A673 (cell line): ENCODE measurements at regions not wholly inside any gene's neighbourhood (a gene's known extent, or its start where the extent isn't known, plus 50 kb on each side); places are given as distances from the start of the nearest gene placed in this dataset.

Experiments used
- BruUV-seq: library from RNA; stranded (reverse); fragments of 400-500 nt; replicated peaks from 2 replicates; lab custom pipeline; 2021; lab: Mats Ljungman, UMichigan
- CTCF ChIA-PET: fragments of 300-600 bp; sonication (Branson Sonifier 250); formaldehyde crosslinking; loops from one replicate; lab custom pipeline; 2022; ENCODE audit warnings: antibody characterized with exemption; lab: Charles Lee
- POLR2A ChIA-PET: fragments of 300-600 bp; sonication (Branson Sonifier 250); formaldehyde crosslinking; loops from one replicate; lab custom pipeline; 2022; ENCODE audit warnings: antibody characterized with exemption; ENCODE audit not compliant: low non-redundant PET; lab: Charles Lee
- DNase-seq: peaks from one replicate; pipeline ENCODE4 v3.0.0-alpha.2; 2015; ENCODE audit warnings: low spot score
- H3K27ac ChIP-seq: fragments of 200-600 bp; sonication (generic); 2 replicates; pipeline ENCODE4 v1.5.1; 2016; ENCODE audit warnings: mixed run types, low read depth, mild to moderate bottlenecking, mixed read lengths, antibody characterized with exemption, low read length; ENCODE audit not compliant: poor library complexity, severe bottlenecking
- H3K27me3 ChIP-seq: fragments of 200-600 bp; sonication (generic); replicated peaks from 2 replicates; pipeline ENCODE4 v1.6.1; 2017; ENCODE audit warnings: mixed run types, low read depth, mild to moderate bottlenecking, mixed read lengths, antibody characterized with exemption, low read length; ENCODE audit not compliant: insufficient read depth, poor library complexity
- H3K36me3 ChIP-seq: fragments of 200-600 bp; sonication (generic); 2 replicates; pipeline ENCODE4 v1.6.1; 2016; ENCODE audit warnings: mixed run types, mild to moderate bottlenecking, mixed read lengths, antibody characterized with exemption, low read length; ENCODE audit not compliant: insufficient read depth, poor library complexity, severe bottlenecking
- H3K4me1 ChIP-seq: fragments of 200-600 bp; sonication (generic); 2 replicates; pipeline ENCODE4 v1.6.1; 2017; ENCODE audit warnings: mixed run types, mild to moderate bottlenecking, mixed read lengths, antibody characterized with exemption, low read length; ENCODE audit not compliant: insufficient read depth, poor library complexity, severe bottlenecking
- H3K4me3 ChIP-seq: fragments of 200-600 bp; sonication (generic); 2 replicates; pipeline ENCODE4 v1.5.1; 2016; ENCODE audit warnings: low read depth, mixed run types, mild to moderate bottlenecking, mixed read lengths, low read length; ENCODE audit not compliant: poor library complexity, severe bottlenecking
- H3K9me3 ChIP-seq: fragments of 200-600 bp; sonication (generic); 2 replicates; pipeline ENCODE4 v1.6.1; 2016; ENCODE audit warnings: mixed run types, low read depth, mild to moderate bottlenecking, mixed read lengths, antibody characterized with exemption, low read length; ENCODE audit not compliant: poor library complexity, severe bottlenecking
- EZH2 ChIP-seq: fragments of 200-600 bp; sonication (generic); IDR thresholded peaks from 2 replicates; pipeline ENCODE4 v1.6.1; 2017; ENCODE audit warnings: borderline replicate concordance, low read depth, mild to moderate bottlenecking, mixed read lengths, antibody characterized with exemption, low read length; ENCODE audit not compliant: poor library complexity, severe bottlenecking
- intact Hi-C: fragments of 100-400 bp; cut with micrococcal nuclease; formaldehyde crosslinking; loops from one replicate; pipeline ENCODE4 v1.10.0; 2022; ENCODE audit not compliant: unreplicated experiment
- TF ChIP-seq, protein P1 (sequence below): fragments of 300-800, 200-600 bp; sonication (generic); conservative IDR thresholded peaks from 2 replicates; pipeline ENCODE4 v1.5.1; 2017; ENCODE audit warnings: low read depth, mild to moderate bottlenecking, antibody characterized with exemption, low read length, moderate library complexity, mixed read lengths

DNA sequence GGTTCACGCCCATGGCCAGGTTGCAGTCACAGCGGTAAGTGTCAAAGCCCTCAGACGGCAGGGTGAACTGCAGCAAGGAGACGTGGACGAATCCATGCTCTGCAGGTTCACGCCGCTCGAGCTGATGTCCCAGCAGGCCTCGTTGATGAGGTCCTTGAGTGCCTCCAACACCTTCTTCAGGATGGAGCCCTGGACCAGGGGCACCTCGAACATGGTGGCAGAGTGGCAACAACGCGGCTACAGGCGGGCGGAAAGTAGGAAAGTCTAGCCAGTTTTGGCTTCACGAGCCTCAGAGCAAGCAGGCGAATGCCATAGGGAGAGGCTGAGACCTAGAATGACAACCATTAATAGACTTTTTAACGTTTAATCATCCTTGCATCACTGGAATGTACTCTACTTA is 485.9 kb downstream of the ZNF674 start:
- Histone ChIP-seq H3K4me3 (no peak overlapping the region), H3K27me3 (no peaks in the 10 kb centered on the region), H3K27ac (no peak overlapping the region), H3K36me3 (no peaks in the 10 kb centered on the region), H3K9me3 (no peaks in the 10 kb centered on the region), H3K4me1 (no peaks in the 10 kb centered on the region)
- POLR2A ChIA-PET = no interaction called here
- intact Hi-C loops = no loop called here
- DNase-seq = no peak
- no TSS peak for BruUV-seq
- TF ChIP-seq EZH2 = no peak
- TF ChIP-seq, protein P1, sequence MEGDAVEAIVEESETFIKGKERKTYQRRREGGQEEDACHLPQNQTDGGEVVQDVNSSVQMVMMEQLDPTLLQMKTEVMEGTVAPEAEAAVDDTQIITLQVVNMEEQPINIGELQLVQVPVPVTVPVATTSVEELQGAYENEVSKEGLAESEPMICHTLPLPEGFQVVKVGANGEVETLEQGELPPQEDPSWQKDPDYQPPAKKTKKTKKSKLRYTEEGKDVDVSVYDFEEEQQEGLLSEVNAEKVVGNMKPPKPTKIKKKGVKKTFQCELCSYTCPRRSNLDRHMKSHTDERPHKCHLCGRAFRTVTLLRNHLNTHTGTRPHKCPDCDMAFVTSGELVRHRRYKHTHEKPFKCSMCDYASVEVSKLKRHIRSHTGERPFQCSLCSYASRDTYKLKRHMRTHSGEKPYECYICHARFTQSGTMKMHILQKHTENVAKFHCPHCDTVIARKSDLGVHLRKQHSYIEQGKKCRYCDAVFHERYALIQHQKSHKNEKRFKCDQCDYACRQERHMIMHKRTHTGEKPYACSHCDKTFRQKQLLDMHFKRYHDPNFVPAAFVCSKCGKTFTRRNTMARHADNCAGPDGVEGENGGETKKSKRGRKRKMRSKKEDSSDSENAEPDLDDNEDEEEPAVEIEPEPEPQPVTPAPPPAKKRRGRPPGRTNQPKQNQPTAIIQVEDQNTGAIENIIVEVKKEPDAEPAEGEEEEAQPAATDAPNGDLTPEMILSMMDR = no peak
- CTCF ChIA-PET = no interaction called here

DNA sequence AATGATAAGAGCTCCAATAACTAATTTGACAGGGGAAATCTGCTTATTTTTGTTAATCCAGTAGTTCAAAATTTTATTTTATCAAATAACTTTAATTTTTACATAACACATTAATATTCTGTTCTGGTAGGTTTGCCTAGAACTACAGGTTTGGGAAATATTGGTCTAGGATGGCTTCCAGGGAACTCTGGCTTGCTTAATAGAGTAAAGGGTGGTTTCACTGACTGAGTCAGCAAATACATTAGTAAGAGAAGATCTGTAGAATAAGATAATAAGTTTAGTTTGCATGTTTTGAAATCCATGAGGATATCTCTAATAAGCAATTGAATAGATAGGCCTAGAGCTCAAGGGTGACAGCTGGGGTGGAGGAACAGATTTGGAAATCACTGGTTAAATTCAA is 500.7 kb downstream of the ZNF674 start:
- H3K4me1 ChIP-seq = no peaks in the 10 kb centered on the region
- H3K9me3 ChIP-seq = peaks cover 9% of the 10 kb centered on the region
- no peak overlapping the region for H3K4me3 ChIP-seq
- BruUV-seq = no TSS peak
- no peak for DNase-seq
- H3K27me3 ChIP-seq = no peaks in the 10 kb centered on the region
- no peak for TF ChIP-seq EZH2
- TF ChIP-seq, protein P1 = no peak
- ChIA-PET POLR2A (no interaction called here), CTCF (no interaction called here)
- intact Hi-C loops = no loop called here
- H3K27ac ChIP-seq = no peak overlapping the region
- H3K36me3 ChIP-seq = no peaks in the 10 kb centered on the region

GRCh38 chrX:46040001-46040400 is 505.2 kb downstream of the ZNF674 start:
- no peak for DNase-seq
- BruUV-seq = no TSS peak
- intact Hi-C loops = no loop called here
- ChIA-PET POLR2A (no interaction called here), CTCF (no interaction called here)
- no peaks in the 10 kb centered on the region for H3K27me3 ChIP-seq
- no peaks in the 10 kb centered on the region for H3K4me1 ChIP-seq
- no peak overlapping the region for H3K4me3 ChIP-seq
- TF ChIP-seq, protein P1 = no peak
- TF ChIP-seq EZH2 = no peak
- no peak overlapping the region for H3K27ac ChIP-seq
- H3K36me3 ChIP-seq = no peaks in the 10 kb centered on the region
- H3K9me3 ChIP-seq = peaks cover 9% of the 10 kb centered on the region
